SU-DHL-6 (cell line): ENCODE measurements at regions not wholly inside any gene's neighbourhood (a gene's known extent, or its start where the extent isn't known, plus 50 kb on each side); places are given as distances from the start of the nearest gene placed in this dataset.

Experiments used
- CTCF ChIP-seq: fragments of 200-600 bp; sonication (generic); IDR thresholded peaks from one replicate; pipeline ENCODE4 v1.5.1; 2017; ENCODE audit warnings: antibody characterized with exemption, mild to moderate bottlenecking, low read length, moderate library complexity; ENCODE audit not compliant: insufficient read depth, poor library complexity, severe bottlenecking
- EZH2phosphoT487 ChIP-seq: fragments of 200-600 bp; sonication (generic), shearing (Covaris generic); conservative IDR thresholded peaks from 2 replicates; pipeline ENCODE4 v1.6.1; 2018; ENCODE audit warnings: mild to moderate bottlenecking, antibody characterized with exemption, low read length, moderate library complexity, mixed read lengths

- TF ChIP-seq CTCF: peak; percentile 30
- no peak for TF ChIP-seq EZH2phosphoT487
Measured at GRCh38 chr4:173990126-173990868, 293.2 kb downstream of the FBXO8 start.
